ENCODE measurements at regions not wholly inside any gene's neighbourhood (a gene's known extent, or its start where the extent isn't known, plus 50 kb on each side); places are given as distances from the start of the nearest gene placed in this dataset.

GRCh38 chr4:100816436-100817045 lies 298.7 kb upstream of the EMCN start:
- Mint-ChIP-seq H3K27me3 (peaks cover 3% of the 10 kb centered on the region), H3K4me3 (no peak overlapping the region), H3K27ac (no peak overlapping the region), H3K36me3 (ENCODE audit: low read depth) (no peaks in the 10 kb centered on the region), H3K9me3 (no peaks in the 10 kb centered on the region), H3K4me1 (ENCODE audit: low read depth) (no peaks in the 10 kb centered on the region)

GRCh38 chr4:100811046-100811445 lies 293.2 kb upstream of the EMCN start:
- H3K27me3 Mint-ChIP-seq: peaks cover 3% of the 10 kb centered on the region
- no peak overlapping the region for H3K27ac Mint-ChIP-seq
- no peak overlapping the region for H3K4me3 Mint-ChIP-seq
- no peaks in the 10 kb centered on the region for H3K9me3 Mint-ChIP-seq
- no peaks in the 10 kb centered on the region for H3K4me1 Mint-ChIP-seq (ENCODE audit: low read depth)
- H3K36me3 Mint-ChIP-seq (ENCODE audit: low read depth): no peaks in the 10 kb centered on the region

- H3K27me3 Mint-ChIP-seq: peaks cover 3% of the 10 kb centered on the region
- no peaks in the 10 kb centered on the region for H3K9me3 Mint-ChIP-seq
- H3K27ac Mint-ChIP-seq: no peak overlapping the region
- no peaks in the 10 kb centered on the region for H3K4me1 Mint-ChIP-seq (ENCODE audit: low read depth)
- H3K36me3 Mint-ChIP-seq (ENCODE audit: low read depth): no peaks in the 10 kb centered on the region
- no peak overlapping the region for H3K4me3 Mint-ChIP-seq
Observed at GRCh38 chr4:100809506-100809905, 291.7 kb upstream of the EMCN start.

- Mint-ChIP-seq H3K27ac (no peak overlapping the region), H3K27me3 (peaks cover 1% of the 10 kb centered on the region), H3K4me3 (no peak overlapping the region), H3K9me3 (peaks cover 3% of the 10 kb centered on the region), H3K36me3 (ENCODE audit: low read depth) (no peaks in the 10 kb centered on the region), H3K4me1 (ENCODE audit: low read depth) (no peaks in the 10 kb centered on the region)
Observed at GRCh38 chr4:100806988-100807387, 289.2 kb upstream of the EMCN start.

- Mint-ChIP-seq H3K4me3 (no peak overlapping the region), H3K9me3 (peaks cover 3% of the 10 kb centered on the region), H3K27me3 (no peaks in the 10 kb centered on the region), H3K27ac (no peak overlapping the region), H3K4me1 (ENCODE audit: low read depth) (no peaks in the 10 kb centered on the region), H3K36me3 (ENCODE audit: low read depth) (no peaks in the 10 kb centered on the region)
Observed at GRCh38 chr4:100805538-100805937, 287.7 kb upstream of the EMCN start.

- Mint-ChIP-seq H3K4me1 (ENCODE audit: low read depth) (no peaks in the 10 kb centered on the region), H3K27ac (no peak overlapping the region), H3K36me3 (ENCODE audit: low read depth) (no peaks in the 10 kb centered on the region), H3K9me3 (peaks cover 3% of the 10 kb centered on the region), H3K27me3 (no peaks in the 10 kb centered on the region), H3K4me3 (no peak overlapping the region)
Observed at GRCh38 chr4:100804576-100805360, 286.9 kb upstream of the EMCN start.

- H3K9me3 Mint-ChIP-seq: peaks cover 3% of the 10 kb centered on the region
- no peaks in the 10 kb centered on the region for H3K27me3 Mint-ChIP-seq
- H3K4me1 Mint-ChIP-seq (ENCODE audit: low read depth): no peaks in the 10 kb centered on the region
- H3K36me3 Mint-ChIP-seq (ENCODE audit: low read depth): no peaks in the 10 kb centered on the region
- H3K4me3 Mint-ChIP-seq: no peak overlapping the region
- no peak overlapping the region for H3K27ac Mint-ChIP-seq
Observed at GRCh38 chr4:100803751-100804150, 285.9 kb upstream of the EMCN start.

- Mint-ChIP-seq H3K27ac (no peak overlapping the region), H3K9me3 (peaks cover 3% of the 10 kb centered on the region), H3K36me3 (ENCODE audit: low read depth) (no peaks in the 10 kb centered on the region), H3K4me1 (ENCODE audit: low read depth) (no peaks in the 10 kb centered on the region), H3K27me3 (no peaks in the 10 kb centered on the region), H3K4me3 (no peak overlapping the region)
Observed at GRCh38 chr4:100799761-100800539, 282.1 kb upstream of the EMCN start.

- Mint-ChIP-seq H3K36me3 (ENCODE audit: low read depth) (no peaks in the 10 kb centered on the region), H3K27ac (no peak overlapping the region), H3K27me3 (no peaks in the 10 kb centered on the region), H3K4me1 (ENCODE audit: low read depth) (no peaks in the 10 kb centered on the region), H3K4me3 (no peak overlapping the region), H3K9me3 (peaks cover 3% of the 10 kb centered on the region)
Observed at GRCh38 chr4:100797791-100798190, 280.0 kb upstream of the EMCN start.

GRCh38 chr4:100797356-100797755 lies 279.5 kb upstream of the EMCN start:
- Mint-ChIP-seq H3K27ac (no peak overlapping the region), H3K4me3 (no peak overlapping the region), H3K36me3 (ENCODE audit: low read depth) (no peaks in the 10 kb centered on the region), H3K9me3 (no peaks in the 10 kb centered on the region), H3K27me3 (no peaks in the 10 kb centered on the region), H3K4me1 (ENCODE audit: low read depth) (no peaks in the 10 kb centered on the region)

- H3K4me1 Mint-ChIP-seq (ENCODE audit: low read depth): no peaks in the 10 kb centered on the region
- no peaks in the 10 kb centered on the region for H3K36me3 Mint-ChIP-seq (ENCODE audit: low read depth)
- no peaks in the 10 kb centered on the region for H3K27me3 Mint-ChIP-seq
- H3K9me3 Mint-ChIP-seq: no peaks in the 10 kb centered on the region
- no peak overlapping the region for H3K27ac Mint-ChIP-seq
- no peak overlapping the region for H3K4me3 Mint-ChIP-seq
Observed at GRCh38 chr4:100796332-100796731, 278.5 kb upstream of the EMCN start.

GRCh38 chr4:100795581-100795980 lies 277.8 kb upstream of the EMCN start:
- no peak overlapping the region for H3K27ac Mint-ChIP-seq
- H3K9me3 Mint-ChIP-seq: no peaks in the 10 kb centered on the region
- no peaks in the 10 kb centered on the region for H3K27me3 Mint-ChIP-seq
- H3K36me3 Mint-ChIP-seq (ENCODE audit: low read depth): no peaks in the 10 kb centered on the region
- no peak overlapping the region for H3K4me3 Mint-ChIP-seq
- H3K4me1 Mint-ChIP-seq (ENCODE audit: low read depth): no peaks in the 10 kb centered on the region

GRCh38 chr4:100790836-100791615 lies 273.2 kb upstream of the EMCN start:
- Mint-ChIP-seq H3K9me3 (no peaks in the 10 kb centered on the region), H3K27ac (no peak overlapping the region), H3K27me3 (peaks cover 3% of the 10 kb centered on the region), H3K36me3 (ENCODE audit: low read depth) (no peaks in the 10 kb centered on the region), H3K4me1 (ENCODE audit: low read depth) (no peaks in the 10 kb centered on the region), H3K4me3 (no peak overlapping the region)

- no peak overlapping the region for H3K4me3 Mint-ChIP-seq
- H3K4me1 Mint-ChIP-seq (ENCODE audit: low read depth): no peaks in the 10 kb centered on the region
- H3K36me3 Mint-ChIP-seq (ENCODE audit: low read depth): no peaks in the 10 kb centered on the region
- no peak overlapping the region for H3K27ac Mint-ChIP-seq
- no peaks in the 10 kb centered on the region for H3K9me3 Mint-ChIP-seq
- peaks cover 3% of the 10 kb centered on the region for H3K27me3 Mint-ChIP-seq
Observed at GRCh38 chr4:100789991-100790390, 272.2 kb upstream of the EMCN start.

- H3K9me3 Mint-ChIP-seq: no peaks in the 10 kb centered on the region
- peaks cover 3% of the 10 kb centered on the region for H3K27me3 Mint-ChIP-seq
- no peak overlapping the region for H3K27ac Mint-ChIP-seq
- no peak overlapping the region for H3K4me3 Mint-ChIP-seq
- H3K4me1 Mint-ChIP-seq (ENCODE audit: low read depth): no peaks in the 10 kb centered on the region
- no peaks in the 10 kb centered on the region for H3K36me3 Mint-ChIP-seq (ENCODE audit: low read depth)
Observed at GRCh38 chr4:100786481-100786880, 268.7 kb upstream of the EMCN start.

Data from stimulated activated naive CD8-positive, alpha-beta T cell treated with anti-CD3 and anti-CD28 coated beads, Interleukin-15, Interleukin-2, amounts not matched to agents 100 ng/mL and 50 ng/mL, for 24 hours (primary cell).